Ascending aorta (tissue), 2 donors: ENCODE measurements at regions not wholly inside any gene's neighbourhood (a gene's known extent, or its start where the extent isn't known, plus 50 kb on each side); places are given as distances from the start of the nearest gene placed in this dataset.
"Not testable (repeated sequence)": the region's sequence is repeated elsewhere in the genome, so short reads cannot be mapped to it uniquely, and the experiment has no call there.

Source experiments
- DNase-seq, 2 donors: peaks; one replicate each; pipeline ENCODE4 v3.0.0-alpha.2; 2019; ENCODE audit warnings: low spot score in 2 of 2
- H3K27ac ChIP-seq, 2 donors: fragments of 200-600 bp; sonication (generic); one replicate each; pipeline ENCODE4 v1.5.1; 2016 to 2017; ENCODE audit warnings: mild to moderate bottlenecking in 1 of 2
- H3K27me3 ChIP-seq: fragments of 200-600 bp; sonication (generic); one replicate; pipeline ENCODE4 v1.5.1; 2017
- H3K36me3 ChIP-seq, 2 donors: fragments of 200-600 bp; sonication (generic); one replicate each; pipeline ENCODE4 v1.5.1; 2016
- H3K4me1 ChIP-seq, 2 donors: fragments of 200-600 bp; sonication (generic); one replicate each; pipeline ENCODE4 v1.5.1; 2016 to 2017; ENCODE audit warnings: mild to moderate bottlenecking in 1 of 2
- H3K4me3 ChIP-seq, 2 donors: fragments of 200-600 bp; sonication (generic); one replicate each; pipeline ENCODE4 v1.5.1; 2016 to 2017; ENCODE audit warnings: mild to moderate bottlenecking in 1 of 2
- H3K9me3 ChIP-seq, 2 donors: fragments of 200-600 bp; sonication (generic); one replicate each; pipeline ENCODE4 v1.5.1; 2016
- intact Hi-C: fragments of 100-400 bp; cut with DNase I; formaldehyde crosslinking; loops from one replicate; pipeline ENCODE4 v1.15.1; 2023
- TF ChIP-seq, protein P1 (sequence below), 3 experiments: fragments of 200-600 bp in 2 of 3; fragments of 450-650 bp in 1 of 3; sonication (generic) in 2 of 3; IDR thresholded peaks; one replicate each; pipeline ENCODE4 v1.5.1; 2016 to 2019; ENCODE audit warnings: antibody characterized with exemption in 3 of 3, mild to moderate bottlenecking in 1 of 3, moderate library complexity in 1 of 3

DNA sequence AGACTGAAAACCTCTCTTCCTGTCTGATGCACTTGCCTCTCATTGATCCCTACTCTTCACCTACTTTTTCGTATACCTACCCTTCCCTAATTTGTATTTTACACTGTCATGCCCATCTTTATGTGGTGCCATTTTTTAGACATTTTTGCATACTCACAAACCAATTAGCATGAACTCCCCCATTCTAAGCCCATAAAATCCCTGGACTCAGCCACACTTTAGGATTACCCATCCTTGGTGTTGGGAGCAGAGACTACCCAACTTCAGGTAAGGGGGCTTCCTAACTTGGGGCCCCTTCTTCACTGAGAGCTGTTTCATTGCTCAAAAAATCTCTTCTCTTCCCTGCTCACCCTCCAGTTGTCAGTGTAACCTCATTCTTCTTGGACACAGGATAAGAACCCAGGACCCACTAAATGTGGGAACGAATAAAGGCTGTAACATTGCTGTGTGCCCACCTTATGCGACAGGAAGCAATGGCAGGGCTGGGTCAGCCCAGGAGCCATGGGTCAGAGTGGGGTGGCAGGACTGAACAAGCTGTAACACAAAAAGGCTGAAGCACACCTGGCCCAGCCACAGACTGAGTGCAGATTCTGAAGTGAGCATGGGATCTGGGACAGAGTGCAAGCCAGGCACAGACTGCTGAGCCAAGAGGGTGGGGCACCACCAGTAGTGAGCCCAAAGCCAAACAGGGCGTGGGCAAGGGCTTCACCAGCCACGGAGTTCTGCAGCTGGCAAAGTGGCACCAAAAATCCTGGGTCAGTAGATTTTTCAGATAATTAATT, 789.1 kb upstream of the HS3ST5 start:
- Histone ChIP-seq H3K4me1 (no peaks in the 10 kb centered on the region), H3K27ac (no peak overlapping the region), H3K4me3 (no peak overlapping the region), H3K9me3 (no peaks in the 10 kb centered on the region), H3K36me3 (no peaks in the 10 kb centered on the region), H3K27me3 (no peaks in the 10 kb centered on the region)
- TF ChIP-seq, protein P1, sequence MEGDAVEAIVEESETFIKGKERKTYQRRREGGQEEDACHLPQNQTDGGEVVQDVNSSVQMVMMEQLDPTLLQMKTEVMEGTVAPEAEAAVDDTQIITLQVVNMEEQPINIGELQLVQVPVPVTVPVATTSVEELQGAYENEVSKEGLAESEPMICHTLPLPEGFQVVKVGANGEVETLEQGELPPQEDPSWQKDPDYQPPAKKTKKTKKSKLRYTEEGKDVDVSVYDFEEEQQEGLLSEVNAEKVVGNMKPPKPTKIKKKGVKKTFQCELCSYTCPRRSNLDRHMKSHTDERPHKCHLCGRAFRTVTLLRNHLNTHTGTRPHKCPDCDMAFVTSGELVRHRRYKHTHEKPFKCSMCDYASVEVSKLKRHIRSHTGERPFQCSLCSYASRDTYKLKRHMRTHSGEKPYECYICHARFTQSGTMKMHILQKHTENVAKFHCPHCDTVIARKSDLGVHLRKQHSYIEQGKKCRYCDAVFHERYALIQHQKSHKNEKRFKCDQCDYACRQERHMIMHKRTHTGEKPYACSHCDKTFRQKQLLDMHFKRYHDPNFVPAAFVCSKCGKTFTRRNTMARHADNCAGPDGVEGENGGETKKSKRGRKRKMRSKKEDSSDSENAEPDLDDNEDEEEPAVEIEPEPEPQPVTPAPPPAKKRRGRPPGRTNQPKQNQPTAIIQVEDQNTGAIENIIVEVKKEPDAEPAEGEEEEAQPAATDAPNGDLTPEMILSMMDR (IDR thresholded peaks at IDR 0.05) = no peak
- DNase-seq = no peak
- intact Hi-C loops = no loop called here

DNA sequence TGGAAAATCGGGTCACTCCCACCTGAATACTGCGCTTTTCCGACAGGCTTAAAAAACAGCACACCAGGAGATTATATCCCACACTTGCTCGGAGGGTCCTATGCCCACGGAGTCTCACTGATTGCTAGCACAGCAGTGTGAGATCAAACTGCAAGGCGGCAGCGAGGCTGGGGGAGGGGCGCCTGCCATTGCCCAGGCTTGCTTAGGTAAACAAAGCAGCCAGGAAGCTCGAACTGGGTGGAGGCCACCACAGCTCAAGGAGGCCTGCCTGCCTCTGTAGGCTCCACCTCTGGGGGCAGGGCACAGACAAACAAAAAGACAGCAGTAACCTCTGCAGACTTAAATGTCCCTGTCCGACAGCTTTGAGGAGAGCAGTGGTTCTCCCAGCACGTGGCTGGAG, 778.7 kb upstream of the HS3ST5 start:
- H3K27ac ChIP-seq, H3K27me3 ChIP-seq, DNase-seq, intact Hi-C loops, H3K9me3 ChIP-seq, H3K4me1 ChIP-seq, H3K36me3 ChIP-seq, H3K4me3 ChIP-seq: not testable (repeated sequence)

DNA sequence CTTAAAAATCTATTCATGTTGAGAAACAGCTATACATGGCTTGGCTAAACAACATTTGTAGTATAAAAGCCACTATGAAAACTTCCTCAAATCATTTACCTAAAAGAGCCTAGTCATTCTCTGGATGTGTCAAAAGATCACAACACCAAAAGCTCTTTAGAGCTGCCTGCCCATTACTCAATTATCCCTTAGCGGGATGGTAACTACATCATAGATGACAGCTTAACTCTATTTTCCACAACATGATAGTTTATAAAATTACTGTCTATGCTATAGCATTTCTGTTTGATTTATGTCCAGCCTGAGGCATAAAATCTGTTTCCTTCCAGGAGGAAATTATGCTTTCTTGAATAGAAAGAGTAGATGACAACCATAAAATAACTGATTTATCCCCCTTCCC, 777.6 kb upstream of the HS3ST5 start:
- Histone ChIP-seq H3K27me3 (no peaks in the 10 kb centered on the region), H3K9me3 (no peaks in the 10 kb centered on the region), H3K27ac (no peak overlapping the region), H3K4me3 (no peak overlapping the region), H3K36me3 (no peaks in the 10 kb centered on the region), H3K4me1 (no peaks in the 10 kb centered on the region)
- DNase-seq = no peak
- TF ChIP-seq, protein P1 (IDR thresholded peaks at IDR 0.05) = no peak
- intact Hi-C loops = no loop called here

DNA sequence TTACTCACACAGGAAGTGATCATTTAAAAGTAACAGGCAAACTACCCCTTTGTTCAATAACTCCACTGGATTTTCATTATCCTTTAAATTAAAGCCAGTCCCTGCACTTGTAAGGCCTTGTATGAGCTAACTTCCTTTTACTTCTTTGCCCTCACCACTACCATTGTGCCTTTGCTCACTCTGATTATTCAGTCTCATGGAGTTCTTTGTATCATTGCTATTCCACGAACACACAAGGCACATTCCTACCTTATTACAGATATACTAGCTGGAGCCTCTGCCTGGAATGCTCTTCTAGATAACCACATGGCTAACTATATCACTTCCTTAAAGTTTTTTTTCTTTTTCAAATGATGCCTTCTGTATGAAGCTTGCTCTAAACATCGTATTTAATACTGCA, 748.6 kb upstream of the HS3ST5 start:
- H3K9me3 ChIP-seq = no peaks in the 10 kb centered on the region
- H3K4me3 ChIP-seq = no peak overlapping the region
- no peak overlapping the region for H3K27ac ChIP-seq
- no peaks in the 10 kb centered on the region for H3K4me1 ChIP-seq
- TF ChIP-seq, protein P1 (IDR thresholded peaks at IDR 0.05) = no peak
- DNase-seq = no peak
- no peaks in the 10 kb centered on the region for H3K36me3 ChIP-seq
- no peaks in the 10 kb centered on the region for H3K27me3 ChIP-seq
- intact Hi-C loops = no loop called here

DNA sequence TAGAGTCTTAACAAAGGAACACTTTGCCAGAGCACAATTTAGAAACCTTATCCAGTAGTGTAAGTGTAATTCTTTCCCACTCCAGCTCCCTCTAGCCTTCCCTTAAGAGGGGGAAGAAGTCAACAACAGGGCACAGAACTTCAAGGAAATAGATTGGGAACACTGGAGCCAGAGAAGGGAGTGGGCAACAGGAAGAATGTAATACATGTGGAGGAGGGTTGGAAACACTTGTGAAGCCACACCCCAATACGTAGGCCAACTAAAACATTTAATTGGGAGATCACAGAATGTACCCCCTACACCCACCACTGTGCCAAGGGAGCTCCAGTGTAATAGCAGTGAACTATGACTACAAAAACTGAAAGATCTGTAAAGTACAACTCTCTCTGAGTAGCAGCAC, 735.7 kb upstream of the HS3ST5 start:
- no peak for DNase-seq
- Histone ChIP-seq H3K4me1 (no peaks in the 10 kb centered on the region), H3K27me3 (no peaks in the 10 kb centered on the region), H3K9me3 (no peaks in the 10 kb centered on the region), H3K36me3 (no peaks in the 10 kb centered on the region), H3K27ac (no peak overlapping the region), H3K4me3 (no peak overlapping the region)
- TF ChIP-seq, protein P1 (IDR thresholded peaks at IDR 0.05) = no peak
- intact Hi-C loops = no loop called here

DNA sequence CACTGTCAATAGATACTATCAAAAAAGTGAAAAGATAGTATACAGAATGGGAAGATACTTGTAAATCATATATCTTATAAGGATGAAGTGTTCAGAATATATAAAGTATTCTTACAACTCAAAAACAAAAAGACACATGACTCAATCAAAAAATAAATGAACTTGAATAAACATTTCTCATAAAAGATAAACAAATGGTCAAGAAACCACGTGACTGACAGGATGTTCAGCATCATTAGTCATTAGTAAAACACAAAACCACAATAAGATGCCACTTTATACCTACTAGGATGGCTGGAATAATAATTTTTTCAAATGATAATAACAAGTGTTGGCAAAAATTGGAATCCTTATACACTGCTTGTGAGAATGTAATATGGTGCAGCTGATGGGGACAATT, 729.1 kb upstream of the HS3ST5 start:
- intact Hi-C loops = no loop called here
- Histone ChIP-seq H3K27ac (no peak overlapping the region), H3K4me3 (no peak overlapping the region), H3K27me3 (no peaks in the 10 kb centered on the region), H3K4me1 (no peaks in the 10 kb centered on the region), H3K9me3 (peaks cover 0 to 10% of the 10 kb centered on the region in 2 donors), H3K36me3 (no peaks in the 10 kb centered on the region)
- TF ChIP-seq, protein P1 (IDR thresholded peaks at IDR 0.05) = no peak
- DNase-seq = no peak
